SK-N-SH treated with all-trans-retinoic acid at 6 μM for 48 hours (cell line): ENCODE measurements at regions not wholly inside any gene's neighbourhood (a gene's known extent, or its start where the extent isn't known, plus 50 kb on each side); places are given as distances from the start of the nearest gene placed in this dataset.

Experiments used
- ATAC-seq: fragments of 200-7000 bp; cut with Tn5 transposase; 3 replicates; pipeline ENCODE4 v1.9.1; 2020; ENCODE audit warnings: mild to moderate bottlenecking, moderate library complexity
- ARNTL ChIP-seq: fragments of 450-650 bp; formaldehyde crosslinking; IDR thresholded peaks from 2 replicates; pipeline ENCODE4 v1.5.0; 2020; ENCODE audit warnings: low read depth, mild to moderate bottlenecking, moderate library complexity, borderline replicate concordance
- CSDC2 ChIP-seq: fragments of 250-450 bp; sonication (Bioruptor Pico); IDR thresholded peaks from 2 replicates; pipeline ENCODE4 v1.5.0; 2020; ENCODE audit warnings: mild to moderate bottlenecking, moderate library complexity
- ESRRG ChIP-seq: fragments of 250-450 bp; sonication (Bioruptor Pico); IDR thresholded peaks from 2 replicates; pipeline ENCODE4 v1.6.1; 2021; ENCODE audit warnings: mild to moderate bottlenecking
- PPARA ChIP-seq: fragments of 250-450 bp; sonication (Bioruptor Pico); IDR thresholded peaks from 2 replicates; pipeline ENCODE4 v1.5.0; 2020; ENCODE audit warnings: mild to moderate bottlenecking, borderline replicate concordance
- RARB ChIP-seq: fragments of 250-450 bp; sonication (Bioruptor Pico); IDR thresholded peaks from 2 replicates; pipeline ENCODE4 v1.8.0; 2021; ENCODE audit warnings: mild to moderate bottlenecking, moderate library complexity
- SNAI2 ChIP-seq: fragments of 250-450 bp; sonication (Bioruptor Pico); IDR thresholded peaks from 2 replicates; pipeline ENCODE4 v1.5.0; 2020; ENCODE audit warnings: mild to moderate bottlenecking, moderate library complexity
- TCF4 ChIP-seq: fragments of 250-450 bp; sonication (Bioruptor Pico); IDR thresholded peaks from 2 replicates; pipeline ENCODE4 v1.8.0; 2021; ENCODE audit warnings: mild to moderate bottlenecking, moderate library complexity, borderline replicate concordance
- TOX ChIP-seq: fragments of 250-450 bp; sonication (Bioruptor Pico); IDR thresholded peaks from 2 replicates; pipeline ENCODE4 v1.8.0; 2021; ENCODE audit warnings: mild to moderate bottlenecking, moderate library complexity, borderline replicate concordance
- ZC3H10 ChIP-seq: fragments of 250-450 bp; sonication (Bioruptor Pico); IDR thresholded peaks from 2 replicates; pipeline ENCODE4 v1.5.1; 2021; ENCODE audit warnings: mild to moderate bottlenecking, moderate library complexity
- ZFP3 ChIP-seq: fragments of 250-450 bp; sonication (Bioruptor Pico); IDR thresholded peaks from 2 replicates; pipeline ENCODE4 v1.5.0; 2020; ENCODE audit warnings: mild to moderate bottlenecking, moderate library complexity
- ZFP30 ChIP-seq: fragments of 450-650 bp; formaldehyde crosslinking; IDR thresholded peaks from 2 replicates; pipeline ENCODE4 v1.5.0; 2022; ENCODE audit warnings: mild to moderate bottlenecking, moderate library complexity
- ZNF565 ChIP-seq: fragments of 450-650 bp; formaldehyde crosslinking; conservative IDR thresholded peaks from 2 replicates; pipeline ENCODE4 v1.5.0; 2020; ENCODE audit warnings: low read depth, mild to moderate bottlenecking, moderate library complexity
- ZNF70 ChIP-seq: fragments of 450-650 bp; formaldehyde crosslinking; IDR thresholded peaks from 2 replicates; pipeline ENCODE4 v1.5.0; 2020; ENCODE audit warnings: mild to moderate bottlenecking, moderate library complexity
- ZNF8 ChIP-seq: fragments of 450-650 bp; formaldehyde crosslinking; IDR thresholded peaks from 2 replicates; pipeline ENCODE4 v1.5.0; 2020; ENCODE audit warnings: mild to moderate bottlenecking, moderate library complexity
- TF ChIP-seq, protein P1 (sequence below): fragments of 250-450 bp; sonication (Bioruptor Pico); IDR thresholded peaks from 2 replicates; pipeline ENCODE4 v1.5.1; 2020; ENCODE audit warnings: low read depth, mild to moderate bottlenecking, moderate library complexity
- TF ChIP-seq, protein P2 (sequence below): fragments of 250-450 bp; sonication (Bioruptor Pico); IDR thresholded peaks from 2 replicates; pipeline ENCODE4 v1.8.0; 2021; ENCODE audit warnings: low read depth, mild to moderate bottlenecking, moderate library complexity, borderline replicate concordance
- TF ChIP-seq, protein P3 (sequence below): fragments of 250-450 bp; sonication (Bioruptor Pico); IDR thresholded peaks from 2 replicates; pipeline ENCODE4 v1.5.0; 2020; ENCODE audit warnings: mild to moderate bottlenecking, moderate library complexity
- TF ChIP-seq, protein P4 (sequence below): fragments of 250-450 bp; sonication (Bioruptor Pico); IDR thresholded peaks from 2 replicates; pipeline ENCODE4 v1.8.0; 2020; ENCODE audit warnings: mild to moderate bottlenecking, moderate library complexity, borderline replicate concordance

DNA sequence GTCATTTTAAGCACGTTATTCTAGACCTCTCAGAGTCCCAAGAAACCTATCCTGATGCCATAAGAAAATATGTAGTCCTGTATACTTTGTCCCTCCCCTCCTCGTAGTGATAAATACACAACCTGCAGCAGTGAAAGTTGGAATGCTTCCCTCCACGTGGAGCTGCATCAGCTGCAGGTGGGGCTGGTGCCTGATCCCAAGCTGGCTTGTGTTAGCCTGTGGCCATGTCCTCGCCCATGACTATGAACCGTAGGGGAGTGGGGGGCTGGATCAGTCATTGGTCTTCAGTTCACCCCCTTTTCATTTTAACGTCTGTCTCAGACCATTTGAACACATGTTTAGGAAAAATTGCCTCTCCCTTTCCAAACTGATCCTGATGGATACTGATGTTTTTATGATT is 171.4 kb upstream of the HABP2 start:
- ATAC-seq = no peak
- TF ChIP-seq TCF4 (CRISPR knock-in tag) (no peak), ZNF8 (CRISPR knock-in tag) (no peak), ZNF565 (CRISPR knock-in tag) (no peak), ZFP3 (CRISPR knock-in tag) (no peak), SNAI2 (CRISPR knock-in tag) (no peak), ZFP30 (CRISPR knock-in tag) (no peak), ZNF70 (no peak)
- TF ChIP-seq, protein P1, sequence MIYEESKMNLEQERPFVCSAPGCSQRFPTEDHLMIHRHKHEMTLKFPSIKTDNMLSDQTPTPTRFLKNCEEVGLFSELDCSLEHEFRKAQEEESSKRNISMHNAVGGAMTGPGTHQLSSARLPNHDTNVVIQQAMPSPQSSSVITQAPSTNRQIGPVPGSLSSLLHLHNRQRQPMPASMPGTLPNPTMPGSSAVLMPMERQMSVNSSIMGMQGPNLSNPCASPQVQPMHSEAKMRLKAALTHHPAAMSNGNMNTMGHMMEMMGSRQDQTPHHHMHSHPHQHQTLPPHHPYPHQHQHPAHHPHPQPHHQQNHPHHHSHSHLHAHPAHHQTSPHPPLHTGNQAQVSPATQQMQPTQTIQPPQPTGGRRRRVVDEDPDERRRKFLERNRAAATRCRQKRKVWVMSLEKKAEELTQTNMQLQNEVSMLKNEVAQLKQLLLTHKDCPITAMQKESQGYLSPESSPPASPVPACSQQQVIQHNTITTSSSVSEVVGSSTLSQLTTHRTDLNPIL (CRISPR knock-in tag) = no peak
- TF ChIP-seq, protein P2, sequence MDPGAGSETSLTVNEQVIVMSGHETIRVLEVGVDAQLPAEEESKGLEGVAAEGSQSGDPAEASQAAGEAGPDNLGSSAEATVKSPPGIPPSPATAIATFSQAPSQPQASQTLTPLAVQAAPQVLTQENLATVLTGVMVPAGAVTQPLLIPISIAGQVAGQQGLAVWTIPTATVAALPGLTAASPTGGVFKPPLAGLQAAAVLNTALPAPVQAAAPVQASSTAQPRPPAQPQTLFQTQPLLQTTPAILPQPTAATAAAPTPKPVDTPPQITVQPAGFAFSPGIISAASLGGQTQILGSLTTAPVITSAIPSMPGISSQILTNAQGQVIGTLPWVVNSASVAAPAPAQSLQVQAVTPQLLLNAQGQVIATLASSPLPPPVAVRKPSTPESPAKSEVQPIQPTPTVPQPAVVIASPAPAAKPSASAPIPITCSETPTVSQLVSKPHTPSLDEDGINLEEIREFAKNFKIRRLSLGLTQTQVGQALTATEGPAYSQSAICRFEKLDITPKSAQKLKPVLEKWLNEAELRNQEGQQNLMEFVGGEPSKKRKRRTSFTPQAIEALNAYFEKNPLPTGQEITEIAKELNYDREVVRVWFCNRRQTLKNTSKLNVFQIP (CRISPR knock-in tag) = no peak

DNA sequence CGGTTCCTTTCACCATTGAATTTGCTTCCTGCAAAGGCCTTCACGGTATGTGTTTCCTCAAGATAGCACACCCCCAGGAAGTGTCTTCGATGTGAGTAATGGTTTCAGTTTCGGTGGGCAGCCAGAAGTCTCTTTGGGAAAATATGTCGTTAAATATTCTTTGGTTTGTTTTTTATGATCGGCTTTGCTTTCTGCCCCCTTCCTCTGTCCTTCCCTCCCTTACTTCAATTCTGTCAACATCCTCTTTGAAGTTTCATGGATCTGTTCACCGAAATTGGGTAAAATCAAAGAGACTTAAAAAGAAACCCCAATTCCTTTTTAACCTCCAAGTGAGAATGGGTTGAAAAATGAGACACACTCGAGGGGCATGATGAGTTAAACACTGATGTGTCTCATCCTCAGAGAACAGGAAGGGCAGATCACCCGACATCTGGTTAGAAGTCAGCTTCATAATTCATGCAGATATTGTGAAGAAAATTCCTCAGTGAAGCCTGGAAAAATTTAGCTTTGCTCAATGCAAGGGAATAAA is 170.8 kb upstream of the HABP2 start:
- ATAC-seq = peak; percentile 34

More for the DNA sequence above, 170.8 kb upstream of the HABP2 start:
- TF ChIP-seq ZNF70 (no peak), ZFP3 (CRISPR knock-in tag) (no peak), PPARA (CRISPR knock-in tag) (no peak), ZFP30 (CRISPR knock-in tag) (no peak), ZNF8 (CRISPR knock-in tag) (no peak), CSDC2 (CRISPR knock-in tag) (no peak), ZC3H10 (CRISPR knock-in tag) (no peak), ZNF565 (CRISPR knock-in tag) (no peak), SNAI2 (CRISPR knock-in tag) (no peak), TOX (CRISPR knock-in tag) (no peak), ARNTL (no peak), RARB (CRISPR knock-in tag) (no peak), ESRRG (CRISPR knock-in tag) (no peak)
- TF ChIP-seq, protein P3, sequence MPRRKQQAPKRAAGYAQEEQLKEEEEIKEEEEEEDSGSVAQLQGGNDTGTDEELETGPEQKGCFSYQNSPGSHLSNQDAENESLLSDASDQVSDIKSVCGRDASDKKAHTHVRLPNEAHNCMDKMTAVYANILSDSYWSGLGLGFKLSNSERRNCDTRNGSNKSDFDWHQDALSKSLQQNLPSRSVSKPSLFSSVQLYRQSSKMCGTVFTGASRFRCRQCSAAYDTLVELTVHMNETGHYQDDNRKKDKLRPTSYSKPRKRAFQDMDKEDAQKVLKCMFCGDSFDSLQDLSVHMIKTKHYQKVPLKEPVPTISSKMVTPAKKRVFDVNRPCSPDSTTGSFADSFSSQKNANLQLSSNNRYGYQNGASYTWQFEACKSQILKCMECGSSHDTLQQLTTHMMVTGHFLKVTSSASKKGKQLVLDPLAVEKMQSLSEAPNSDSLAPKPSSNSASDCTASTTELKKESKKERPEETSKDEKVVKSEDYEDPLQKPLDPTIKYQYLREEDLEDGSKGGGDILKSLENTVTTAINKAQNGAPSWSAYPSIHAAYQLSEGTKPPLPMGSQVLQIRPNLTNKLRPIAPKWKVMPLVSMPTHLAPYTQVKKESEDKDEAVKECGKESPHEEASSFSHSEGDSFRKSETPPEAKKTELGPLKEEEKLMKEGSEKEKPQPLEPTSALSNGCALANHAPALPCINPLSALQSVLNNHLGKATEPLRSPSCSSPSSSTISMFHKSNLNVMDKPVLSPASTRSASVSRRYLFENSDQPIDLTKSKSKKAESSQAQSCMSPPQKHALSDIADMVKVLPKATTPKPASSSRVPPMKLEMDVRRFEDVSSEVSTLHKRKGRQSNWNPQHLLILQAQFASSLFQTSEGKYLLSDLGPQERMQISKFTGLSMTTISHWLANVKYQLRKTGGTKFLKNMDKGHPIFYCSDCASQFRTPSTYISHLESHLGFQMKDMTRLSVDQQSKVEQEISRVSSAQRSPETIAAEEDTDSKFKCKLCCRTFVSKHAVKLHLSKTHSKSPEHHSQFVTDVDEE (CRISPR knock-in tag) = no peak
- TF ChIP-seq, protein P1 (CRISPR knock-in tag) = no peak
- TF ChIP-seq, protein P2 (CRISPR knock-in tag) = no peak
- TF ChIP-seq, protein P4, sequence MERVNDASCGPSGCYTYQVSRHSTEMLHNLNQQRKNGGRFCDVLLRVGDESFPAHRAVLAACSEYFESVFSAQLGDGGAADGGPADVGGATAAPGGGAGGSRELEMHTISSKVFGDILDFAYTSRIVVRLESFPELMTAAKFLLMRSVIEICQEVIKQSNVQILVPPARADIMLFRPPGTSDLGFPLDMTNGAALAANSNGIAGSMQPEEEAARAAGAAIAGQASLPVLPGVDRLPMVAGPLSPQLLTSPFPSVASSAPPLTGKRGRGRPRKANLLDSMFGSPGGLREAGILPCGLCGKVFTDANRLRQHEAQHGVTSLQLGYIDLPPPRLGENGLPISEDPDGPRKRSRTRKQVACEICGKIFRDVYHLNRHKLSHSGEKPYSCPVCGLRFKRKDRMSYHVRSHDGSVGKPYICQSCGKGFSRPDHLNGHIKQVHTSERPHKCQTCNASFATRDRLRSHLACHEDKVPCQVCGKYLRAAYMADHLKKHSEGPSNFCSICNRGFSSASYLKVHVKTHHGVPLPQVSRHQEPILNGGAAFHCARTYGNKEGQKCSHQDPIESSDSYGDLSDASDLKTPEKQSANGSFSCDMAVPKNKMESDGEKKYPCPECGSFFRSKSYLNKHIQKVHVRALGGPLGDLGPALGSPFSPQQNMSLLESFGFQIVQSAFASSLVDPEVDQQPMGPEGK (CRISPR knock-in tag) = no peak
